Neural crest cell (in vitro differentiated cells): ENCODE measurements at regions not wholly inside any gene's neighbourhood (a gene's known extent, or its start where the extent isn't known, plus 50 kb on each side); places are given as distances from the start of the nearest gene placed in this dataset.

Source experiments
- DNase-seq: peaks from one replicate; pipeline ENCODE4 v3.0.0; 2021; ENCODE audit warnings: low read depth, mixed read lengths, low spot score
- H3K27ac Mint-ChIP-seq: one replicate; pipeline ENCODE4 v1.8.0; 2021; ENCODE audit warnings: mild to moderate bottlenecking, mixed read lengths; ENCODE audit not compliant: unreplicated experiment
- H3K27me3 Mint-ChIP-seq: 2 replicates; pipeline ENCODE4 v1.8.0; 2021; ENCODE audit warnings: low read depth, mild to moderate bottlenecking, mixed read lengths
- H3K36me3 Mint-ChIP-seq: 2 replicates; pipeline ENCODE4 v1.8.0; 2021; ENCODE audit warnings: low read depth, mild to moderate bottlenecking, mixed read lengths
- H3K4me1 Mint-ChIP-seq: 2 replicates; pipeline ENCODE4 v1.8.0; 2021; ENCODE audit warnings: mixed read lengths
- H3K4me3 Mint-ChIP-seq: one replicate; pipeline ENCODE4 v1.8.0; 2021; ENCODE audit warnings: mild to moderate bottlenecking, mixed read lengths
- H3K9me3 Mint-ChIP-seq: 2 replicates; pipeline ENCODE4 v1.8.0; 2021; ENCODE audit warnings: mixed read lengths
- CTCF ChIP-seq: fragments of 200-600 bp; sonication (generic); conservative IDR thresholded peaks from 2 replicates; pipeline ENCODE4 v1.5.0; 2021; ENCODE audit warnings: antibody characterized with exemption, mild to moderate bottlenecking

GRCh38 chr3:170773682-170774425 lies 96.1 kb downstream of the RPL22L1 start:
- peaks cover 4% of the 10 kb centered on the region for H3K9me3 Mint-ChIP-seq
- H3K4me3 Mint-ChIP-seq: no peak overlapping the region
- H3K36me3 Mint-ChIP-seq: no peaks in the 10 kb centered on the region
- peaks cover under 1% of the 10 kb centered on the region for H3K4me1 Mint-ChIP-seq
- H3K27me3 Mint-ChIP-seq: peaks cover 3% of the 10 kb centered on the region
- no peak for DNase-seq
- no peak for TF ChIP-seq CTCF
- no peak overlapping the region for H3K27ac Mint-ChIP-seq

GRCh38 chr3:170772175-170772574 lies 97.8 kb downstream of the RPL22L1 start:
- Mint-ChIP-seq H3K9me3 (peaks cover 4% of the 10 kb centered on the region), H3K36me3 (no peaks in the 10 kb centered on the region), H3K27me3 (peaks cover 3% of the 10 kb centered on the region), H3K4me1 (peaks cover 7% of the 10 kb centered on the region), H3K4me3 (no peak overlapping the region), H3K27ac (no peak overlapping the region)
- TF ChIP-seq CTCF: no peak
- DNase-seq: no peak

GRCh38 chr3:170768334-170768801 lies 101.6 kb downstream of the RPL22L1 start:
- Mint-ChIP-seq H3K4me1 (peaks cover 7% of the 10 kb centered on the region), H3K9me3 (no peaks in the 10 kb centered on the region), H3K27me3 (peaks cover 3% of the 10 kb centered on the region), H3K27ac (no peak overlapping the region), H3K36me3 (no peaks in the 10 kb centered on the region), H3K4me3 (no peak overlapping the region)
- no peak for DNase-seq
- TF ChIP-seq CTCF: no peak

- peaks cover 7% of the 10 kb centered on the region for H3K4me1 Mint-ChIP-seq
- H3K27me3 Mint-ChIP-seq: no peaks in the 10 kb centered on the region
- no peaks in the 10 kb centered on the region for H3K9me3 Mint-ChIP-seq
- H3K27ac Mint-ChIP-seq: no peak overlapping the region
- no peak overlapping the region for H3K4me3 Mint-ChIP-seq
- no peak for TF ChIP-seq CTCF
- no peak for DNase-seq
- no peaks in the 10 kb centered on the region for H3K36me3 Mint-ChIP-seq
These were observed 102.4 kb downstream of the RPL22L1 start for GRCh38 chr3:170767576-170767941.

- H3K27me3 Mint-ChIP-seq: no peaks in the 10 kb centered on the region
- H3K36me3 Mint-ChIP-seq: no peaks in the 10 kb centered on the region
- H3K4me3 Mint-ChIP-seq: no peak overlapping the region
- no peak for TF ChIP-seq CTCF
- H3K27ac Mint-ChIP-seq: no peak overlapping the region
- no peak for DNase-seq
- H3K9me3 Mint-ChIP-seq: no peaks in the 10 kb centered on the region
- H3K4me1 Mint-ChIP-seq: peaks cover 7% of the 10 kb centered on the region
These were observed 103.0 kb downstream of the RPL22L1 start for GRCh38 chr3:170766823-170767575.
